Osteoblast (primary cell): ENCODE measurements at regions not wholly inside any gene's neighbourhood (a gene's known extent, or its start where the extent isn't known, plus 50 kb on each side); places are given as distances from the start of the nearest gene placed in this dataset.

Experiments used
- DNase-seq: peaks from one replicate; pipeline ENCODE4 v3.0.0; 2011; ENCODE audit warnings: low spot score, mixed read lengths; ENCODE audit not compliant: insufficient read length; ENCODE audit errors: missing footprints
- H2AFZ ChIP-seq: 2 replicates; pipeline ENCODE4 v1.6.0; 2011; ENCODE audit warnings: mild to moderate bottlenecking, low read length
- H3K27ac ChIP-seq: 2 replicates; pipeline ENCODE4 v1.5.1; 2011; ENCODE audit warnings: mild to moderate bottlenecking, low read depth, low read length, moderate library complexity
- H3K27me3 ChIP-seq: 2 replicates; pipeline ENCODE4 v1.6.0; 2012; ENCODE audit warnings: mild to moderate bottlenecking, control low read depth, inconsistent platforms, low read length, moderate library complexity; ENCODE audit not compliant: insufficient read depth
- H3K36me3 ChIP-seq: 2 replicates; pipeline ENCODE4 v1.5.1; 2011; ENCODE audit warnings: mild to moderate bottlenecking, low read length, control low read depth, moderate library complexity; ENCODE audit not compliant: insufficient read depth
- H3K4me1 ChIP-seq: 2 replicates; pipeline ENCODE4 v1.5.1; 2011; ENCODE audit warnings: mild to moderate bottlenecking, low read length, control low read depth, moderate library complexity; ENCODE audit not compliant: insufficient read depth
- H3K4me2 ChIP-seq: 2 replicates; pipeline ENCODE4 v1.6.0; 2011; ENCODE audit warnings: mild to moderate bottlenecking, low read length; ENCODE audit not compliant: insufficient read depth
- H3K4me3 ChIP-seq: fragments of 200-600 bp; sonication (generic); 3 replicates; pipeline ENCODE4 v1.5.1; 2012; ENCODE audit warnings: mild to moderate bottlenecking, low read length, inconsistent platforms; ENCODE audit not compliant: insufficient read depth
- H3K79me2 ChIP-seq: 2 replicates; pipeline ENCODE4 v1.6.0; 2012; ENCODE audit warnings: mild to moderate bottlenecking, low read length, control low read depth, inconsistent platforms; ENCODE audit not compliant: insufficient read depth
- H3K9me3 ChIP-seq: 2 replicates; pipeline ENCODE4 v1.5.1; 2011; ENCODE audit warnings: low read depth, low read length, control low read depth
- H4K20me1 ChIP-seq: 2 replicates; pipeline ENCODE4 v1.6.0; 2012; ENCODE audit warnings: mild to moderate bottlenecking, low read length, control low read depth; ENCODE audit not compliant: insufficient read depth
- CTCF ChIP-seq: IDR thresholded peaks from 2 replicates; pipeline ENCODE4 v1.5.1; 2011; ENCODE audit warnings: mild to moderate bottlenecking, low read depth, low read length, moderate library complexity; ENCODE audit errors: extremely low read depth

DNA sequence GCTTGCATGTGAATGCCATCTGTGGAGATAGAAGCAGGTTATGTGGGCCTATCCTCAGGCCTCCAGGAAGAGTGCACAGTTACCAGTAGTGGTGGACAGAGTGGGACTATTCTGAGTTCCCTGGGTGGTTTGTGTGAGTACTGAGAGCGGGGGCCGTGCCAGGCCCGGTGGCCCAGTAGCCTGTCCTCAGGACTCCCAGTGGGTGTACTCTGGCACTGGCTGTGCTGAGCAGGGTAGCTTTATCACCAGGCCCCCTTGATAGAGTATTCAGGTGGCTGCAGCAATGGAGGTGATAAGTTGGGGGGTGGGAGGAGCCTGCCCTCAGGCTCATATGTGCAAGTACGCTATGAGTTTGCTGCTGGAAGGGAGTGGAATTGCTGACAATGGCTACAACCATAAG is 979.0 kb upstream of the PIK3C3 start:
- no peaks in the 10 kb centered on the region for H3K27me3 ChIP-seq
- no peaks in the 10 kb centered on the region for H3K9me3 ChIP-seq
- H3K79me2 ChIP-seq: no peaks in the 10 kb centered on the region
- no peaks in the 10 kb centered on the region for H4K20me1 ChIP-seq
- no peak for TF ChIP-seq CTCF
- DNase-seq: no peak
- H2AFZ ChIP-seq: no peak overlapping the region
- no peak overlapping the region for H3K4me2 ChIP-seq
- no peaks in the 10 kb centered on the region for H3K36me3 ChIP-seq
- no peak overlapping the region for H3K27ac ChIP-seq
- H3K4me1 ChIP-seq: no peaks in the 10 kb centered on the region
- H3K4me3 ChIP-seq: no peak overlapping the region

- Histone ChIP-seq H3K4me1 (no peaks in the 10 kb centered on the region), H3K36me3 (no peaks in the 10 kb centered on the region), H3K79me2 (no peaks in the 10 kb centered on the region), H3K27me3 (no peaks in the 10 kb centered on the region), H3K9me3 (no peaks in the 10 kb centered on the region), H2AFZ (no peak overlapping the region), H3K4me2 (no peak overlapping the region), H3K27ac (no peak overlapping the region), H4K20me1 (no peaks in the 10 kb centered on the region), H3K4me3 (no peak overlapping the region)
- DNase-seq: no peak
- TF ChIP-seq CTCF: no peak
Observed at GRCh38 chr18:40974448-40974847, 980.6 kb upstream of the PIK3C3 start.

- no peak for TF ChIP-seq CTCF
- H3K4me3 ChIP-seq: no peak overlapping the region
- no peaks in the 10 kb centered on the region for H3K9me3 ChIP-seq
- H3K4me2 ChIP-seq: no peak overlapping the region
- H3K36me3 ChIP-seq: no peaks in the 10 kb centered on the region
- DNase-seq: no peak
- H4K20me1 ChIP-seq: no peaks in the 10 kb centered on the region
- H3K79me2 ChIP-seq: no peaks in the 10 kb centered on the region
- H3K27me3 ChIP-seq: no peaks in the 10 kb centered on the region
- no peak overlapping the region for H3K27ac ChIP-seq
- no peaks in the 10 kb centered on the region for H3K4me1 ChIP-seq
- no peak overlapping the region for H2AFZ ChIP-seq
Observed at GRCh38 chr18:40962784-40963183, 992.2 kb upstream of the PIK3C3 start.

DNA sequence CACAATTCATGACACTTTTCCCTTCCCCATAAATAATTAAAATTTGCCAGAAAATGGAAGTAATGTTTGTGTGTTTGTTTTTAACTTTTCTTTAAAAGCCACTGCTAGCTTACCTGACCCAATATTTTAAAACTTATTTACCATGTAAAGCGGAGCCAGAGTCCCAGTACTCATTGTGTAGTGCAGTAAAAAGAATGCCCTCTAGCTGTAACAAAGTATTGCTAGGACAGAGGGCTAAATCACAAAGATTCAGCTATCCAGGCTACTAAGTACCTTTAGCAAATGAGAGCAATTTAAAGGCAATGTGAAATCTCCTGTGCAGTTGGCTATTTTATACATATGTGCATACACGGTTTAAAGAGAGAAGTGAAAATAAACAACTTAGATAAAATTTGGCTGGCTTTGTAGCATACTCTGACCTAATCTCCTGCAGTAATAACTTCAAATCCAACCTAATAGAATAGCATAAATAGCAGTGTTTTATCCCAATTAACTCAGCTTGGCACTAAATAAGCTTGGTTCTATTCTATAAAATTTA is 997.4 kb upstream of the PIK3C3 start:
- Histone ChIP-seq H3K27ac (no peak overlapping the region), H3K36me3 (no peaks in the 10 kb centered on the region), H3K79me2 (no peaks in the 10 kb centered on the region), H3K4me1 (no peaks in the 10 kb centered on the region), H2AFZ (no peak overlapping the region), H3K27me3 (no peaks in the 10 kb centered on the region), H3K4me2 (no peak overlapping the region), H4K20me1 (no peaks in the 10 kb centered on the region), H3K4me3 (no peak overlapping the region), H3K9me3 (no peaks in the 10 kb centered on the region)
- no peak for DNase-seq
- TF ChIP-seq CTCF: no peak
